RWPE1 (cell line): ENCODE measurements at regions not wholly inside any gene's neighbourhood (a gene's known extent, or its start where the extent isn't known, plus 50 kb on each side); places are given as distances from the start of the nearest gene placed in this dataset.

ENCODE experiments used
- CTCF ChIA-PET: fragments of 350-600 bp; sonication (Branson Sonifier 250); formaldehyde crosslinking; extraction: SDS; loops from one replicate; lab custom pipeline; 2021; lab: Yijun Ruan, JAX
- POLR2A ChIA-PET: fragments of 400-600 bp; formaldehyde crosslinking; extraction: SDS; loops from one replicate; lab custom pipeline; 2020; ENCODE audit warnings: antibody characterized with exemption; ENCODE audit not compliant: low non-redundant PET; lab: Yijun Ruan, JAX
- DNase-seq: peaks from one replicate; pipeline ENCODE4 v3.0.0; 2012; ENCODE audit warnings: low spot score
- H3K27ac ChIP-seq: fragments of 450-650 bp; 2 replicates; pipeline ENCODE4 v1.5.1; 2017
- CTCF ChIP-seq: fragments of 450-650 bp; conservative IDR thresholded peaks from 2 replicates; pipeline ENCODE4 v1.5.1; 2017; ENCODE audit warnings: low read depth, mild to moderate bottlenecking

GRCh38 chr3:67860429-67860828 lies 206.0 kb upstream of the SUCLG2 start:
- DNase-seq: no peak
- H3K27ac ChIP-seq: no peak overlapping the region
- no peak for TF ChIP-seq CTCF
- CTCF ChIA-PET: interaction anchor here (0.6 kb wide), 1 partner anchor 1345 kb away, joined by 3 read pairs; no protein-coding TSS in a partner anchor
- POLR2A ChIA-PET: no interaction called here

GRCh38 chr3:67858492-67858891 lies 204.1 kb upstream of the SUCLG2 start:
- ChIA-PET CTCF (no interaction called here), POLR2A (no interaction called here)
- no peak overlapping the region for H3K27ac ChIP-seq
- TF ChIP-seq CTCF: no peak
- DNase-seq: no peak

- no peak for TF ChIP-seq CTCF
- DNase-seq: no peak
- POLR2A ChIA-PET: no interaction called here
- CTCF ChIA-PET: no interaction called here
- H3K27ac ChIP-seq: no peak overlapping the region
Observed at GRCh38 chr3:67856718-67857117, 202.3 kb upstream of the SUCLG2 start.

GRCh38 chr3:67854663-67855062 lies 200.3 kb upstream of the SUCLG2 start:
- no peak overlapping the region for H3K27ac ChIP-seq
- TF ChIP-seq CTCF: no peak
- ChIA-PET POLR2A (no interaction called here), CTCF (no interaction called here)
- DNase-seq: no peak

- POLR2A ChIA-PET: no interaction called here
- DNase-seq: no peak
- H3K27ac ChIP-seq: no peak overlapping the region
- TF ChIP-seq CTCF: no peak
- CTCF ChIA-PET: no interaction called here
Observed at GRCh38 chr3:67853520-67853919, 199.1 kb upstream of the SUCLG2 start.

GRCh38 chr3:67848299-67848698 lies 193.9 kb upstream of the SUCLG2 start:
- POLR2A ChIA-PET: no interaction called here

More at GRCh38 chr3:67848299-67848698, 193.9 kb upstream of the SUCLG2 start:
- CTCF ChIA-PET: no interaction called here
- no peak for DNase-seq
- H3K27ac ChIP-seq: no peak overlapping the region
- TF ChIP-seq CTCF: no peak
